HG03378 (cell line): ENCODE measurements at regions not wholly inside any gene's neighbourhood (a gene's known extent, or its start where the extent isn't known, plus 50 kb on each side); places are given as distances from the start of the nearest gene placed in this dataset.
"Not testable (repeated sequence)": the region's sequence is repeated elsewhere in the genome, so short reads cannot be mapped to it uniquely, and the experiment has no call there.

Experiments used
- ATAC-seq: cut with Tn5 transposase; IDR thresholded peaks from one replicate; pipeline ENCODE4 v1.9.1; 2021; ENCODE audit warnings: mild to moderate bottlenecking, moderate library complexity; ENCODE audit not compliant: unreplicated experiment

GRCh38 chr14:27338012-27338411 lies 740.2 kb upstream of the NOVA1 start:
- no peak for ATAC-seq

DNA sequence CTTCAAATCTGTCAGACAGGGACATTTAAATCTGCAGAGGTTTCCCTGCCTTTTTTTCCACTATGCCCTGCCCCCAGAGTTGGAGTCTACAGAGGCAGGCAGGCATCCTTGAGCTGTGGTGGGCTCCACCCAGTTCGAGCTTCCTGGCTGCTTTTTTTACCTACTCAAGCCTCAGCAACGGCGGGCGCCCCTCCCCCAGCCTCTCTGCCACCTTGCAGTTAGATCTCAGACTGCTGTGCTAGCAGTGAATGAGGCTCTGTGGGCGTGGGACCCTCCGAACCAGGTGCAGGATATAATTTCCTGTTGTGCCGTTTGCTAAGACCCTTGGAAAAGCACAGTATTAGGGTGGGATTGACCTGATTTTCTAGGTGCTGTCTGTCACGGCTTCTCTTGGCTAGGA lies 765.2 kb upstream of the NOVA1 start:
- ATAC-seq, result not testable (repeated sequence)

DNA sequence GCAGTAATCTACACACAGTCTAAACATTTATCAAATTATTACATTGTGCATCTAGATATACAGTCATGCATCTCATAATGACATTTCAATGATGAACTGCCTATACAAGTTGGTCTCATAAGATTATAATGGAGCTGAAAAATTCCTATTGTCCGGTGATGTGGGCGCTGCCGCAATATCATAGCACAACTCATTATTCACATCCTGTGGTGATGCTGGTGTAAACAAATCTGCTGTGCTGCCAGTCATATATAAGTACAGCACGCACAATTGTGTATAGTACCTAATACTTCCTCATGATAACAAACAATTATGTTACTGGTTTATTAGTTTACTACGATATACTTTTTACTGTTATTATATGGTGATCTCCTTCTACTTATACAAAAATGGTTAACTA lies 768.8 kb upstream of the NOVA1 start:
- ATAC-seq, result no peak

GRCh38 chr14:27367345-27367744 lies 769.5 kb upstream of the NOVA1 start:
- no peak for ATAC-seq

DNA sequence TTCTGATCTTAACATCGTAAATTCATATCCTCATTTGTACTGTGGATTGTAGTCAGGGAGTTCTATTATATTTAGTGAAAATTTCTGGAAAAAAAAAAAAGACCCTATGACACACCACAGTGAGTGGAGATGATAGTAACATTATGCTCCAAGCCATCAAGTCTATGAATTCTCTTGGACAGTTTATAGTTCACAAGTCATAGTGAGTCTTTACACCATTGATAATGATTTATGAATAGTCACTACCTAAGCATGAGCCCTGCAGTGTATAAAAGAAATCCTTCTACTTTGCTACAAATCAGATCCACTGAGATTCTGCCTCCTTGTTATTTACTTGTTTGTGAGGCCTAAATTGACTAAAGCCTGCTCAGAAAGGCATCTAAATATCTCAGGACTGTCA lies 772.2 kb upstream of the NOVA1 start:
- no peak for ATAC-seq

GRCh38 chr14:27370775-27371174 lies 772.9 kb upstream of the NOVA1 start:
- ATAC-seq, result no peak

- no peak for ATAC-seq
Measured at GRCh38 chr14:27371209-27371608, 773.4 kb upstream of the NOVA1 start.

- ATAC-seq, result no peak
Measured at GRCh38 chr14:27371868-27372267, 774.0 kb upstream of the NOVA1 start.

DNA sequence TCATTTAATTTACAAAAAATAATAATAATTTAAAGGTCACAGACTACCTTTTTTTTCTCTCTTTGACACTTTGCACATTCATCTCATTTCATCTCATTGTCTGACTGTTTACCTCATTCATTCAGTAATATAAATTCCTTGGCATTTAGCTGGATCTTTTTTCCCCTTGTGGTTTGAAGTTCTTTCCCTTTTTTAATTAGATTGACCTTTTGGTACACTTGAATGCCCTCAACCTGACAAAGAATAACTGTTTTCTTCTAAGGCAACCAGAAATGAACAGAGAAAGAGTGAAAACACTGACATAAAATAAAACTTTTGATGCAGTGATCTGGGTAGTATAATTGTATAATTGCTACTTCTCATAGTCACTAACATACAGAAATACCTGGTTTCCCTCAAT lies 774.9 kb upstream of the NOVA1 start:
- ATAC-seq, result no peak

DNA sequence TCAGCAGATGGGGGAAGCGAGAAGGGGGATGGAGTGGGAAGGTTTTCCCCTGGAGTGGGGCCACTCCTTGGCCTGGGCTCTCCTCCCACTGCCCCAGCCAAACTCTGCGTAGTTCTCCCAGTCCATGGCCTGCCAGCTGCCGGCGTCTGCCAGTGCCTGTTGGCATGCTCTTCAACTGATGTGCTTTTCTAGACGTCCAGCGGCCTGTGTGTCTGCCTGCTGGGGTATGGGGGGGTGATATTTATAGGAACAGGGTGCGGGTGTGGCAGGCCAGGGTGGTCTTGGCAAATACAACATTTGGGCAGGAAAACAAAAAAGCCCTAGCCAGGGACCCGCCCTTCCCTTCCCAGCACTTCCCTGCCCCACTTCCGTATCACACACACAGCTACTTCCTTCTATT lies 786.3 kb upstream of the NOVA1 start:
- ATAC-seq, result no peak

DNA sequence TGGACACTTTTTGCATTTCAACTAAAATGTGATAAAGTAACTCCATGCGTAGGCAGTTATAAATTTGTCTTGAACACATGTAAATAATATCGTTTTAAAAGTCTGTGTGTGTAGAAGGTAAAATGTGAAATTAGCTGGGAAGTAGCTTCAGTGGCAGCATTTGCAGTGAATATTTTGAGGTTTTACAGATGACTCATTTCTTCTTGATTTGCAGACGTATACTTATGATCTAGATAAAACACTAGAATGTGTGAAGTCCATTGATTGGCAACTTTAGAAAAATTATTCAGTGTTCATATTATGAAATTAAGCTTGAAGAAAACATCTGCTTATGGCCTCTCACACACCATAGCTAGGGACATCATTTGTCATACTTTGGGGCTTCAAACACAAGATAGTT lies 788.6 kb upstream of the NOVA1 start:
- no peak for ATAC-seq

DNA sequence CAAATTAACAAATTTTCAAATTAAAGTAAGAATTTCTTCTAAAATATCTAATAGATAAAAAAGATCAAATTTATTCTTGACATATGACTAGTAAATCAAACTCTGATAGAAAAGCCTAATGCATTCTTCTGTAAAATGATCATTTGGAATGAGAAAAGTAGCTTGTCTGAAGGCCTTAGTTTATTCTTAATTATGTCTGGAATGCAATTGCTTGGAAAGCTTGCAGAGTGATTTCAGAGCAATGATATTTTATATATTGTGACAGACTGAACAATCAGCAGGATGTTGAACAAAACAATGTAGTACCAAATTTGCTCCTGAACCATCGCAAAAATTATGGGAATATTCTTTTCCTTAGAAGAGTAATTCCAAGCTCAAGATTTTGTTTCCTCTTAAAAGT lies 789.6 kb upstream of the NOVA1 start:
- no peak for ATAC-seq

- no peak for ATAC-seq
Measured at GRCh38 chr14:27389402-27389801, 791.6 kb upstream of the NOVA1 start.

GRCh38 chr14:27390155-27390554 lies 792.3 kb upstream of the NOVA1 start:
- ATAC-seq, result no peak

GRCh38 chr14:27391331-27391730 lies 793.5 kb upstream of the NOVA1 start:
- ATAC-seq, result no peak

DNA sequence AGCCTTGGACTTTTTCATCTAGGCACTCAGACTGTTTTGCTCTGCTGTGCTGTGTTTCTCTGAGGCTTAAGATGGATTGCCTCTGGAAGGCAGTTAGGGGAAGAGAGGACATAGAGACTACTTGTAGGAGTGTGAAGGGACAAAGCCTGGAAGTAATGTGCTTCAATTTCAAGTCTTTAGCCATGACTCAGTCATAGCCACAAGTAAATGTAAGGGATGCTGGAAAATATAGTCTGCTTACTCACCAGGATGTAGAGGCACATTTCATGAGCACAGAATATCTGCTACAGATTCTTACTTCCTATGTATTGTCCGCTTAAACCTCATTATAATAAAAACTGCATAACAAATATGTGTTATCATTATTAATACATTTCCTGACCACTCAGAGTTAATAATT lies 794.3 kb upstream of the NOVA1 start:
- no peak for ATAC-seq

DNA sequence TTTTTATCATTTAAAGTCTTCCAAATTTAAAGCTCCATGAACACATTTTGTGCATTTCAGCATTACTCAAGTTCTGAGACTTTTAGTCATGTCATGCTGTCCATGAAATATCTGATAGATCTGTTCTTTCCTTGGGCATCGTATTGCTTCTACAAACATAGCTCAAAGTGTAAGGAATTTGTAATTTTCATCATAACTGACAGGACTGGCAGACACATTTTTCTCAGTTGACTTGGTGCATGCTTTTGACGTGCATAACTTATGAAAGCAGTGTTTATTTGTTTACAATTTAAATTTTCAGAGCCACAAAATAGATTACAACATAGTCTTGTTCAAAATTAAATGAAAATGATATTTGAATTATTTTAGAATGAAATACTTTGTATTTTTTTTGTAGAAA lies 812.1 kb upstream of the NOVA1 start:
- ATAC-seq, result no peak

DNA sequence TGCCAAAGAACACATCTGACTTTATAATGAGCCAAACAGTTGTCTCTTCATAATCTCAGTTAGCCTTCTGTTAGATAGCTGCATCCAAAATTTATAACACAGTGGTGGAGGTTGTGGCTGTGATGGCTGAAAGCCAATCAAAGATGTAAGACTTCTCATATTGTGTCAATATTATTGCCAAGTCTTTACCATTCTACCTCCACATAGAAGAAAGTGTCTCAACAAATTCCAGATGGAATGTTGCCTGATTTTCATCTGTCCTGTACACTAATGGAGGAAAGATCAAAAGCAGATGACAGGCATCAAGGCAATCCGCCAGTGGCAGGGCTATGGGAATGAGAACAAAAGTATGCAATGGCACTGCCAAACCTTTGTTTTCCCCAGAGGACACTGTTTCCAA lies 813.1 kb upstream of the NOVA1 start:
- ATAC-seq, result no peak

DNA sequence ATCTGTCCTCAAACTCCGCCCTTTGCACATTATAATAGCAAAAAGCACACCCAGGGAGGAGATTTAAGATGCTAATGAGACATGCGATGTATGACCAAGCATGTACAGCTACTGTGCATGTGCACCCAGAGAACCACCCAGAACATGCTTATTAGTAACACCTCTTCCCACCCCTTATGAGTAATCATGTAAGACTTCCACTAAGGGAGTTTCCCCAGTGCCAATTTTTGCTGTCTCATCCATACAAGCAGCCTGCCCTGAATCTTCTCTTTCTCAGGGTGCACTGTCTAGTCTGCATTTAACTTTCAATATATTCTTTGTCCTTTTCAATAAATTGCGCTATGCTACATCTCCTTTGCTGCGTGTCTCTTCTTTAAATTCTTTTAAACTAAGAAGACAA lies 830.0 kb upstream of the NOVA1 start:
- no peak for ATAC-seq

- ATAC-seq, result no peak
Measured at GRCh38 chr14:27435923-27436670, 838.3 kb upstream of the NOVA1 start.

- no peak for ATAC-seq
Measured at GRCh38 chr14:27484633-27485032, 886.8 kb upstream of the NOVA1 start.

- no peak for ATAC-seq
Measured at GRCh38 chr14:27485193-27485592, 887.4 kb upstream of the NOVA1 start.

DNA sequence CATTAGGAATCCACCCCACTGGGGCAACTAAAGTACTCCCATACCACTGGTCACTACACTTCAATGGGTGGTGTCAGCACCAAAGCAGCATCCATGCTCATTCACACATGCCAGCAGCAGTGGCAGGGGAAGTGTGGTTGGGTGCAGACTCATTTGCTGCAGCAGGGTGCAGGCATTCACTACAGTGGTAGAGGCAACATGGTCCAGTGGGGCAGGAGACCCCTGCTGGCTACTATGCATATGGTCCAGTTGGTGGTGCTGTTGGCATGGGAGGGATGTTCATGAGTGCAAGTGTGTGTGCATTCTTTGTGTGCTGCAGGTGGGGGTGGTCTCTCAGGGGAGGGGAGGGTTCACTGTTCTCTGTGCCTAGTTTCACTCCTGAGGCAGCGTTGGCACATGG lies 908.4 kb upstream of the NOVA1 start:
- ATAC-seq, result no peak
